ENCODE measurements at regions not wholly inside any gene's neighbourhood (a gene's known extent, or its start where the extent isn't known, plus 50 kb on each side); places are given as distances from the start of the nearest gene placed in this dataset.

DNA sequence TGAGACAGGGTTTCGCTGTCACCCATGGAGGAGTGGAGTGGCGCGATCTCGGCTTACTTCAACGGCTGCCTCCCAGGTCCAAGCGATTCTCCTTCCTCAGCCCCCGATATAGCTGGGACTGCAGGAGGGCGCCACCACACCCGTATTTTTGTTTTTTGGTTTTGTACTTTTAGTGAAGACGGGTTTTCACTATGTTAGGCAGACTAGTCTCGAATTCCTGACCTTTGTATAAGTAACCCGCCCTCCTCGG is 115.4 kb upstream of the BTN3A2 start:
- Histone ChIP-seq H3K27ac (ENCODE audit: low read depth, low read length, poor library complexity, severe bottlenecking) (peak overlapping the region; percentile 96), H3K36me3 (ENCODE audit: insufficient read depth, low read length, poor library complexity, severe bottlenecking) (no peaks in the 10 kb centered on the region), H3K9me3 (ENCODE audit: low read depth, low read length, poor library complexity, severe bottlenecking) (no peaks in the 10 kb centered on the region), H3K4me3 (ENCODE audit: low read depth, low read length, poor library complexity, severe bottlenecking) (peak overlapping the region; percentile 68), H3K27me3 (replicated peaks; ENCODE audit: insufficient read depth, low read depth, low read length, poor library complexity) (no peaks in the 10 kb centered on the region), H3K4me1 (ENCODE audit: insufficient read depth, low read length, poor library complexity, severe bottlenecking) (peaks cover 3% of the 10 kb centered on the region)
- TF ChIP-seq, protein P1, sequence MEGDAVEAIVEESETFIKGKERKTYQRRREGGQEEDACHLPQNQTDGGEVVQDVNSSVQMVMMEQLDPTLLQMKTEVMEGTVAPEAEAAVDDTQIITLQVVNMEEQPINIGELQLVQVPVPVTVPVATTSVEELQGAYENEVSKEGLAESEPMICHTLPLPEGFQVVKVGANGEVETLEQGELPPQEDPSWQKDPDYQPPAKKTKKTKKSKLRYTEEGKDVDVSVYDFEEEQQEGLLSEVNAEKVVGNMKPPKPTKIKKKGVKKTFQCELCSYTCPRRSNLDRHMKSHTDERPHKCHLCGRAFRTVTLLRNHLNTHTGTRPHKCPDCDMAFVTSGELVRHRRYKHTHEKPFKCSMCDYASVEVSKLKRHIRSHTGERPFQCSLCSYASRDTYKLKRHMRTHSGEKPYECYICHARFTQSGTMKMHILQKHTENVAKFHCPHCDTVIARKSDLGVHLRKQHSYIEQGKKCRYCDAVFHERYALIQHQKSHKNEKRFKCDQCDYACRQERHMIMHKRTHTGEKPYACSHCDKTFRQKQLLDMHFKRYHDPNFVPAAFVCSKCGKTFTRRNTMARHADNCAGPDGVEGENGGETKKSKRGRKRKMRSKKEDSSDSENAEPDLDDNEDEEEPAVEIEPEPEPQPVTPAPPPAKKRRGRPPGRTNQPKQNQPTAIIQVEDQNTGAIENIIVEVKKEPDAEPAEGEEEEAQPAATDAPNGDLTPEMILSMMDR (conservative IDR thresholded peaks at IDR 0.05; ENCODE audit: low read depth, low read length), result no peak
- TF ChIP-seq EZH2 (IDR thresholded peaks at IDR 0.05; ENCODE audit: borderline replicate concordance, low read depth, low read length, poor library complexity, severe bottlenecking), result no peak
- peak; percentile 79 for DNase-seq (ENCODE audit: low spot score)
- POLR2A ChIA-PET (ENCODE audit: low non-redundant PET), result interaction anchor here (0.8 to 2.1 kb wide), 4 partner anchors 8 to 229 kb away, joined by 3 to 9 read pairs (median 8); a partner anchor contains a TSS
- CTCF ChIA-PET, result no interaction called here
- no TSS peak for BruUV-seq (replicated peaks)
- intact Hi-C loops (cut with micrococcal nuclease; ENCODE audit: unreplicated experiment), result no loop called here

- CTCF ChIA-PET, result interaction anchor here (0.5 to 0.8 kb wide), 2 partner anchors 34 to 74 kb away, joined by 3 to 5 read pairs; no protein-coding TSS in a partner anchor
- TF ChIP-seq, protein P1 (conservative IDR thresholded peaks at IDR 0.05; ENCODE audit: low read depth, low read length), result peak; percentile 44; the same call in 1 of the 2 replicates
- TF ChIP-seq EZH2 (IDR thresholded peaks at IDR 0.05; ENCODE audit: borderline replicate concordance, low read depth, low read length, poor library complexity, severe bottlenecking), result no peak
- H3K27me3 ChIP-seq (replicated peaks; ENCODE audit: insufficient read depth, low read depth, low read length, poor library complexity), result no peaks in the 10 kb centered on the region
- peak; percentile 93 for DNase-seq (ENCODE audit: low spot score)
- POLR2A ChIA-PET (ENCODE audit: low non-redundant PET), result interaction anchor here (0.6 to 2.2 kb wide), 11 partner anchors 9 to 1560 kb away, joined by 3 to 20 read pairs (median 3); a partner anchor contains a TSS
- H3K36me3 ChIP-seq (ENCODE audit: insufficient read depth, low read length, poor library complexity, severe bottlenecking), result no peaks in the 10 kb centered on the region
- BruUV-seq (replicated peaks), result TSS peak; percentile 95
- intact Hi-C loops (cut with micrococcal nuclease; ENCODE audit: unreplicated experiment), result no loop called here
- peak overlapping the region; percentile 68 for H3K4me3 ChIP-seq (ENCODE audit: low read depth, low read length, poor library complexity, severe bottlenecking)
- no peaks in the 10 kb centered on the region for H3K9me3 ChIP-seq (ENCODE audit: low read depth, low read length, poor library complexity, severe bottlenecking)
- H3K27ac ChIP-seq (ENCODE audit: low read depth, low read length, poor library complexity, severe bottlenecking), result peak overlapping the region; percentile 96
- H3K4me1 ChIP-seq (ENCODE audit: insufficient read depth, low read length, poor library complexity, severe bottlenecking), result peaks cover 3% of the 10 kb centered on the region
Measured at GRCh38 chr6:26249957-26250697, 114.9 kb upstream of the BTN3A2 start.

GRCh38 chr6:26250698-26251044 is 114.3 kb upstream of the BTN3A2 start:
- Histone ChIP-seq H3K36me3 (ENCODE audit: insufficient read depth, low read length, poor library complexity, severe bottlenecking) (no peaks in the 10 kb centered on the region), H3K4me3 (ENCODE audit: low read depth, low read length, poor library complexity, severe bottlenecking) (peak overlapping the region; percentile 68), H3K4me1 (ENCODE audit: insufficient read depth, low read length, poor library complexity, severe bottlenecking) (peaks cover 3% of the 10 kb centered on the region), H3K27ac (ENCODE audit: low read depth, low read length, poor library complexity, severe bottlenecking) (peak overlapping the region; percentile 96), H3K9me3 (ENCODE audit: low read depth, low read length, poor library complexity, severe bottlenecking) (no peaks in the 10 kb centered on the region), H3K27me3 (replicated peaks; ENCODE audit: insufficient read depth, low read depth, low read length, poor library complexity) (no peaks in the 10 kb centered on the region)
- BruUV-seq (replicated peaks), result no TSS peak
- CTCF ChIA-PET, result interaction anchor here (0.8 kb wide), 1 partner anchor 34 kb away, joined by 3 read pairs; no protein-coding TSS in a partner anchor
- POLR2A ChIA-PET (ENCODE audit: low non-redundant PET), result interaction anchor here (0.6 to 2.2 kb wide), 10 partner anchors 9 to 1560 kb away, joined by 3 to 20 read pairs (median 4); a partner anchor contains a TSS
- intact Hi-C loops (cut with micrococcal nuclease; ENCODE audit: unreplicated experiment), result loop anchor here (1.0 kb wide), 1 partner anchor 34 kb away; a partner anchor contains a TSS
- DNase-seq (ENCODE audit: low spot score), result no peak
- TF ChIP-seq EZH2 (IDR thresholded peaks at IDR 0.05; ENCODE audit: borderline replicate concordance, low read depth, low read length, poor library complexity, severe bottlenecking), result no peak
- TF ChIP-seq, protein P1 (conservative IDR thresholded peaks at IDR 0.05; ENCODE audit: low read depth, low read length), result no peak

Measured in A673 (cell line).